Large intestine (tissue), 3 donors: ENCODE measurements at regions not wholly inside any gene's neighbourhood (a gene's known extent, or its start where the extent isn't known, plus 50 kb on each side); places are given as distances from the start of the nearest gene placed in this dataset.

Source experiments
- DNase-seq, 2 donors: peaks; one replicate each; pipeline versions ENCODE4 v3.0.0 to v3.0.0-alpha.2; 2013
- H3K27ac ChIP-seq: one replicate; pipeline ENCODE4 v1.5.1; 2013; ENCODE audit warnings: low read length
- H3K27me3 ChIP-seq: 2 replicates; pipeline ENCODE4 v1.6.1; 2013; ENCODE audit warnings: low read length; ENCODE audit not compliant: control insufficient read depth, insufficient read depth
- H3K36me3 ChIP-seq: 2 replicates; pipeline ENCODE4 v1.6.1; 2013; ENCODE audit warnings: low read length; ENCODE audit not compliant: control insufficient read depth, insufficient read depth
- H3K4me1 ChIP-seq: one replicate; pipeline ENCODE4 v1.6.1; 2013; ENCODE audit warnings: low read length; ENCODE audit not compliant: control insufficient read depth, insufficient read depth
- H3K4me3 ChIP-seq: one replicate; pipeline ENCODE4 v1.5.1; 2013; ENCODE audit warnings: low read length
- H3K9me3 ChIP-seq: one replicate; pipeline ENCODE4 v1.6.1; 2013; ENCODE audit warnings: mild to moderate bottlenecking, low read depth, low read length, moderate library complexity; ENCODE audit not compliant: control insufficient read depth
- WGBS: methylation state at CpG from one replicate; pipeline ENCODE4 v1.1.5; 2013; ENCODE audit warnings: low lambda C conversion rate; ENCODE audit not compliant: insufficient coverage; 5-methylcytosine and 5-hydroxymethylcytosine counted together

DNA sequence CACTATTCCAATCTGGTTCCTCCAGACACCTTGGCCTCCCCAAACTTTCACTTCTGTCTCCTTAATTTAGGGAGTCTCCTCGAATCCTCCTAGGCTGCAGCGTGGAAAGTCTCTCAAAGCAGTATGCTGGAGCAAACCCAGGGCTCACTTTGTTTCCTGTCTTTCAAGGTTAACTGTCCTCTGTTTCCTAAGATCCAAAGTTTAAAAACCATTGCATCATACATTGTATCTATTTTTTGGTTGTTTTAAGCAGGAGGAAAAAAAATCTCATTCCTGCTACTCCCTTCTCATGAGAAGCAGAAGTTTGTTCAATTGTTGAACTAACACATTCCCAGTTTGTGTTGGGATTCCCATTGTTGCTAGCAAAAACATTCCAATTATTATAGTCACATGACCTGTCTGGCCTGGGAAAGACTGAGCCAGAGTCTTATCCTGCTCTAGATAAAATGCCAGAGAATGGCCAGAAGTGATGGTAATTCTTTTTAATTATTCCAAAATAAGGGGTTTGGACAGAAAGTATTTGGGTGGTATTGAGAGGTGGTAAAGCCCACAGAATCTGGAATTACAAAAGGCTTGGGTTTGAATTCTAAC is 67.3 kb downstream of the HSPB8 start:
- DNase-seq: no peak
- Histone ChIP-seq H3K4me1 (no peaks in the 10 kb centered on the region), H3K27ac (no peak overlapping the region), H3K27me3 (no peaks in the 10 kb centered on the region), H3K9me3 (no peaks in the 10 kb centered on the region), H3K4me3 (no peak overlapping the region), H3K36me3 (no peaks in the 10 kb centered on the region)
- WGBS: no CpG with 5 or more reads among the region's 2 CpGs

GRCh38 chr12:119247007-119247719 is 68.4 kb downstream of the HSPB8 start:
- H3K27me3 ChIP-seq: no peaks in the 10 kb centered on the region
- no peaks in the 10 kb centered on the region for H3K36me3 ChIP-seq
- H3K4me3 ChIP-seq: no peak overlapping the region
- H3K4me1 ChIP-seq: no peaks in the 10 kb centered on the region
- DNase-seq: no peak
- H3K27ac ChIP-seq: no peak overlapping the region
- WGBS: no CpG with 5 or more reads among the region's 6 CpGs
- H3K9me3 ChIP-seq: no peaks in the 10 kb centered on the region

DNA sequence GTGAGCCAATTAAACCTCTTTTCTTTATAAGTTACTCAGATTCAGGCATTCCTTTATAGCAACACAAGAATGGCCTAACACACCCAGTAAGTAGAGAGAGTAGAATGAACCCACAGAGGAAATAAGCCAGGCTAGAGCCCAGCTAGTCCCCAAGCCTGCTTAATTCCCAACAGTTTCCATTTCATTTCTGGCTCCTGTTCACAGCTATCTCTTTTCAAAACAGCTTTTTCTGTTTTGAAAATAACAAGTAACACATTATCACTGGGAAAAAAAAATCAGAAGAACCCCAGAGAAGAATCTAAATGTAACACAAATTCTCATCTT is 69.0 kb downstream of the HSPB8 start:
- Histone ChIP-seq H3K4me1 (no peaks in the 10 kb centered on the region), H3K27me3 (no peaks in the 10 kb centered on the region), H3K4me3 (no peak overlapping the region), H3K9me3 (no peaks in the 10 kb centered on the region), H3K27ac (no peak overlapping the region), H3K36me3 (no peaks in the 10 kb centered on the region)
- DNase-seq: no peak

DNA sequence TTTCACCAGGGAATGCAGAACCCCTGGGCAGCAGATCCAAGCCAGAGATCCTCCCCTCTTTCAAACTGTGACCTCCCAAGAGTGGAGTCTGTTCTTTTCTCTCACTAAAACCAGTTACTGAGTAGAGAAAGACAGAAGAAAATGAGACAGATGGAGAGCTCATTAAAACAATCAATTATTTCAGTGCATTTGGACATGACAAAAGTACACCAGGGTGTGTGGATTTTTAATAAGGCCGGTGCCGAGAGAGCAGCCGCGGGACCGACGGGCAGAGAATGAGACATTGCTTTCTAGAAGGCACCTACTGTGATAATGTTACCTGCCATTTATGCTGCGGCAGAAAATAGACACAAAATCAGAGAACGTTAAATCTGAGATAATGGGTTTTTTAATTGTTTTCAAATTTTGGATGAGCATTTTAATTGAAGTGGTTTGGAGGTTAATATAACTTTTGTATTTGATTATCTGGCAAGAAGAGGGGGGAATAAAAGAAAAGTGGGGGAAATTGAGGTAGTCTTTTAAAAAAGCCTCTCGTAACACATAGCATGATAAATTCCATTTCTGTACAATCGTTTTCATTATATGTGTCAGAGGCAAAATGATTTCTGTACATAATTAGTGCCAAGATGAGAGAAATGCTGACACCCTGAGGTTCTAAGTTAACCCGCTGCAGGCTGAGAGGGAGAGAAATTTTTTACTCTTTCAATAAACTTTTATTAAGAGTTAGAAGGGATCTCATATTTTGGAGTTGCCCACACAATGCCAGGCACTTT is 70.8 kb downstream of the HSPB8 start:
- DNase-seq: no peak
- Histone ChIP-seq H3K36me3 (no peaks in the 10 kb centered on the region), H3K9me3 (no peaks in the 10 kb centered on the region), H3K4me1 (no peaks in the 10 kb centered on the region), H3K27me3 (no peaks in the 10 kb centered on the region), H3K4me3 (no peak overlapping the region), H3K27ac (no peak overlapping the region)
- WGBS: 94% methylated on average over 2 of the region's 11 CpGs

- Histone ChIP-seq H3K9me3 (no peaks in the 10 kb centered on the region), H3K27me3 (no peaks in the 10 kb centered on the region), H3K4me1 (no peaks in the 10 kb centered on the region), H3K4me3 (no peak overlapping the region), H3K27ac (no peak overlapping the region), H3K36me3 (no peaks in the 10 kb centered on the region)
- no peak for DNase-seq
- WGBS: no CpG with 5 or more reads among the region's 4 CpGs
Observed at GRCh38 chr12:119255314-119255713, 76.6 kb downstream of the HSPB8 start.

DNA sequence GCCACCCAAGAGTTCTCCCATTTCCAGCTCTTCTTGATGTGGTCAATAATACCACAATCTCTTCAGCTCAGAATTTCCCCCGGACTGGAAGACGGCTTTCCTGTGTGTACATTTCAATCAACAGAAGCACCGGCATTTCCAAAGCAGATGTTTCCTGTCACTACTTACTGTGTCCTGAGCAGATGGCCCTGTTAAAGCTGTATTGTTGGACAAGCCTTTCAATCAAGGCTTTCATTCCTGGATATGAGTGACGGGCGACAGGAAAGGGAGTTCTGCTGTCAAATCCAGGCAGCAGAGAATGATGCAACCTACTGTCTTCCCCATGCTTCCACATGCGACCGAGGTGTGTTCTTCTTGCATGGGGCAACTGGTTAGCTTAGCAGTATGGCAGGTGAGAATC is 76.4 kb upstream of the CCDC60 start:
- WGBS: 100% methylated on average over 2 of the region's 7 CpGs
- Histone ChIP-seq H3K9me3 (no peaks in the 10 kb centered on the region), H3K27ac (no peak overlapping the region), H3K4me3 (no peak overlapping the region), H3K4me1 (no peaks in the 10 kb centered on the region), H3K27me3 (no peaks in the 10 kb centered on the region), H3K36me3 (no peaks in the 10 kb centered on the region)
- peak in 1 of 2 donors; percentile 6 for DNase-seq

GRCh38 chr12:119258556-119258955 is 76.0 kb upstream of the CCDC60 start:
- Histone ChIP-seq H3K27ac (no peak overlapping the region), H3K36me3 (no peaks in the 10 kb centered on the region), H3K27me3 (no peaks in the 10 kb centered on the region), H3K4me3 (no peak overlapping the region), H3K4me1 (no peaks in the 10 kb centered on the region), H3K9me3 (no peaks in the 10 kb centered on the region)
- no CpG with 5 or more reads among the region's 4 CpGs for WGBS
- DNase-seq: no peak

- H3K27me3 ChIP-seq: no peaks in the 10 kb centered on the region
- no peaks in the 10 kb centered on the region for H3K9me3 ChIP-seq
- no CpG with 5 or more reads among the region's 4 CpGs for WGBS
- H3K4me3 ChIP-seq: no peak overlapping the region
- H3K27ac ChIP-seq: no peak overlapping the region
- H3K4me1 ChIP-seq: no peaks in the 10 kb centered on the region
- no peak for DNase-seq
- no peaks in the 10 kb centered on the region for H3K36me3 ChIP-seq
Observed at GRCh38 chr12:119259484-119259883, 75.0 kb upstream of the CCDC60 start.

DNA sequence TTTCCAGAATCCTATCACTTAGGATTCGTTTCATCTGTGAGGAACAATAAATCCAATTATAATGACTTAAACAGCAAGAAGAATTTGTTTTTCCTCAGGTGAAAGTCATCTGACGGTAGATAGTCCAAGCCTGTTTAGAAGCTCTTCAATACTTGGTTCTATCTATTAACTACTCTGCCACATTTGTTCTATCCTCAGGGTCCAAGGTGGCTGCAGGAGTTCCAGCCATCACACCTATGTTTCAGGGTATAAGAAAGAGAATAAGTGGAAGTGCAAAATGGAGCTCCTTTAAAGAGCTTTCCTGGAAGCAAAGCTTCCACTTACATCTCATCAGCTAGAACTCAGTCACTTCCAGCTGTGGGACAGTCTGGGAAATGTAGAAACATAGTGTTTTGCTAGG is 72.1 kb upstream of the CCDC60 start:
- no peaks in the 10 kb centered on the region for H3K4me1 ChIP-seq
- DNase-seq: no peak
- no peak overlapping the region for H3K4me3 ChIP-seq
- H3K9me3 ChIP-seq: no peaks in the 10 kb centered on the region
- H3K36me3 ChIP-seq: no peaks in the 10 kb centered on the region
- no peak overlapping the region for H3K27ac ChIP-seq
- 100% methylated on average over 1 of the region's 2 CpGs for WGBS
- H3K27me3 ChIP-seq: no peaks in the 10 kb centered on the region

DNA sequence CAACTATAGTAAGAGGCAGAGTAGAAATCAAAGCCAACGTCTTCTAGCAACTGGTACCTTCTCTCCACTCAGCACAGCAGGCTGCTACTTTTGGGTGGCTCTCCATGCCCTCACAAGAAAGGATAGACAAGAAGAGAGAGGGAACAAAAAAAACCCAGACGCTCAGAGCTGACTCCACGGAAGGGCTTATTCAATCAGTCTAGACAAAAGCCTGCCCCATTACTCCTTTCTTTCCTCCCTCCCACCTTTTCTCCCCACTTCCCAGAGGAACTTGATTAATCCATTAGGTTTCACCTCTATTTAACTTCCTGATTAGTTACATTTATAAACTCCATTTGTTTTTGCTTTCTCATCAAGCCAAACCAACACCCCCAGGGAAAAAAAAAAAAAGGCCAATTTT is 71.1 kb upstream of the CCDC60 start:
- no peak for DNase-seq
- Histone ChIP-seq H3K9me3 (no peaks in the 10 kb centered on the region), H3K4me1 (no peaks in the 10 kb centered on the region), H3K27me3 (no peaks in the 10 kb centered on the region), H3K4me3 (no peak overlapping the region), H3K27ac (no peak overlapping the region), H3K36me3 (no peaks in the 10 kb centered on the region)
- no CpG with 5 or more reads among the region's 3 CpGs for WGBS
